ENCODE measurements at regions not wholly inside any gene's neighbourhood (a gene's known extent, or its start where the extent isn't known, plus 50 kb on each side); places are given as distances from the start of the nearest gene placed in this dataset.
"Not testable (repeated sequence)": the region's sequence is repeated elsewhere in the genome, so short reads cannot be mapped to it uniquely, and the experiment has no call there.

GRCh38 chrY:26224974-26225373, 603.1 kb downstream of the CDY1 start:
- not testable (repeated sequence) for TF ChIP-seq POLR2AphosphoS5, POLR2A, EP300 (IDR thresholded peaks at IDR 0.05)
- TF ChIP-seq, protein P1, sequence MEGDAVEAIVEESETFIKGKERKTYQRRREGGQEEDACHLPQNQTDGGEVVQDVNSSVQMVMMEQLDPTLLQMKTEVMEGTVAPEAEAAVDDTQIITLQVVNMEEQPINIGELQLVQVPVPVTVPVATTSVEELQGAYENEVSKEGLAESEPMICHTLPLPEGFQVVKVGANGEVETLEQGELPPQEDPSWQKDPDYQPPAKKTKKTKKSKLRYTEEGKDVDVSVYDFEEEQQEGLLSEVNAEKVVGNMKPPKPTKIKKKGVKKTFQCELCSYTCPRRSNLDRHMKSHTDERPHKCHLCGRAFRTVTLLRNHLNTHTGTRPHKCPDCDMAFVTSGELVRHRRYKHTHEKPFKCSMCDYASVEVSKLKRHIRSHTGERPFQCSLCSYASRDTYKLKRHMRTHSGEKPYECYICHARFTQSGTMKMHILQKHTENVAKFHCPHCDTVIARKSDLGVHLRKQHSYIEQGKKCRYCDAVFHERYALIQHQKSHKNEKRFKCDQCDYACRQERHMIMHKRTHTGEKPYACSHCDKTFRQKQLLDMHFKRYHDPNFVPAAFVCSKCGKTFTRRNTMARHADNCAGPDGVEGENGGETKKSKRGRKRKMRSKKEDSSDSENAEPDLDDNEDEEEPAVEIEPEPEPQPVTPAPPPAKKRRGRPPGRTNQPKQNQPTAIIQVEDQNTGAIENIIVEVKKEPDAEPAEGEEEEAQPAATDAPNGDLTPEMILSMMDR (IDR thresholded peaks at IDR 0.05) = not testable (repeated sequence)
